HG03025 (cell line): ENCODE measurements at regions not wholly inside any gene's neighbourhood (a gene's known extent, or its start where the extent isn't known, plus 50 kb on each side); places are given as distances from the start of the nearest gene placed in this dataset.

ENCODE experiments used
- ATAC-seq: cut with Tn5 transposase; IDR thresholded peaks from one replicate; pipeline ENCODE4 v1.9.1; 2021; ENCODE audit warnings: mild to moderate bottlenecking, moderate library complexity; ENCODE audit not compliant: unreplicated experiment, low FRiP score

DNA sequence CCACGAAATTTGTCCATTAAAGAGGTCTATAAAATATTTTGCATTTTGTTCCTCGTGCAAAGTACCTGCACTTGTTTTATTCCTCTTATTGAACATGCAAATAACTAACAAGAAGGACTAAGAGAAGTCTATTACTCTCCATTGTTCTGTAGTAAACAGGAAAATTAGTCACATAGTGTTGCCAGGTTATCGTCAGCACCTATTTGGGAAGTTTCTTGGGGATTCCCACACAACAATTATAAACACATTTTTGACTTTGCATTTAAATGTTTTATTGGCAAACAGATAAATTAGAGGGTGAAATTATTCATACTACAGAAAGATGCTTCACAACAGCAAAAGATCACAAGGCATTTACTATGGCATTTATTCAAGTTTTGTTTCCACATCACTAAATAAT is 174.5 kb downstream of the ZC3H11B start:
- no peak for ATAC-seq

DNA sequence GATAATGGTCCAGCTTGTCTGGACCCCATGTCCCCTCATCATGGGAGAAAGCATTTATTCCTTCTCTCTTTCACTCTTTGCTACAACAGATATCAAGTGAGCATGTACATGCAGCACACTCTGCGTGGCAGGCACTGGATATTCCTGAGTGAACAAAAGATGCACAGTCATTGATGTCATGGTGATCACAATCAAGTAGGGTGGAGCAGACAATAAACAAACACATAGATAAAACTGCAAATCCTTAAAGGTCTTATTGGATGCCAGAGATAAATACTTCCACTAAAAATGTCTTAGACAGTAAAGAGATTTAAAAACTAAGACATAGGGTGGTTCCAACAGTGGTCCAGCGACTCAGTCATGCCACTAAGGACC is 178.0 kb downstream of the ZC3H11B start:
- ATAC-seq = no peak

GRCh38 chr1:219434285-219434922 is 178.5 kb downstream of the ZC3H11B start:
- ATAC-seq = no peak

DNA sequence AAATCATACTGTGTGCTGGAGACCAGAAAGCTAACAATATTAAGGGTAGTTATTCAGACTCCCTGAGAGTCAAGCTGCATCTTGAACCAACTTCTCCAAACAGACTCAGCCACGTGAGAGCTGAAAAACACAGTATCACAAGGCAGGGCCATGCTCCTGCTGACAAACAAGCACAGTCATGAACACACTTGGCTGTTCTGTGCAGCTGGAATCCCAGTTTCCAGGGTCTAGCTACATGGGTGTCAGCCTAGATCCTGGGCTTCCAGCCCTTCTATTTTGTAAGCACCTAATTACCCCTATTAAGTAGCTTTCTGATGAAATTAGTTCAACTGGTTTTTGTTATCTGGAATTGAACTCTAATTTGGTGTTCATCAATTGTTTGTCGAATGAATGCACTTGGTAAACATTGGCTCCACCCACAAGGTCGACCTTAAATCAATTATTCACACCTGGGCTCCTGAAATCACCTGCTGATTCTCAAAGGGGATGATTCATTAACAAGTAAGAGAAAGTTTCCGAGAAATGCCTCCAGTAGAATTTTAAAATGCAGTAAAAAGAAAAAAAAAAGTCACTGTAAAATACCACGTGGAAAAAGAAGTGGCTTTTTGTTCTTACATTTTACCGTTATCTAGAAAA is 179.3 kb downstream of the ZC3H11B start:
- ATAC-seq = no peak

GRCh38 chr1:219433001-219433400 is 179.9 kb downstream of the ZC3H11B start:
- no peak for ATAC-seq

GRCh38 chr1:219432191-219432606 is 180.7 kb downstream of the ZC3H11B start:
- ATAC-seq = no peak

- no peak for ATAC-seq
Measured at GRCh38 chr1:219430419-219430818, 182.5 kb downstream of the ZC3H11B start.

DNA sequence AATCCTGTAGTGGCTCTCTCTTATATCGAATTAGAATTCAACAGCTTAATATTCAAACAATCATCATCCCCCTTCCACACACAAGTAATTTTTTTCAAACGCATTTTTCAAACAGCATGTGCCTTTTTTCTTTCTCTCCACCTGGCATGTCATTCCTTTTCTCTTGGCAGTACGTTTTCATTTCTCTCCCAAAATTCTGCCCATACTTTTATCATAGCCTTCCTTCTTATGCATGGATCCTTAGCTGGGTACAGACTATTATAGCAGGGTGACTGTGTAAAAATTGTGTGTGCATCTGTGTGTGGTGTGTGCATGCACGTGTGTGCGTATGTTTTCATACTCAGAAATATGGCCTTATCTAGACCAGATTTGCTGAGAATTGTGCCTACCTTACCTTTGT is 184.3 kb downstream of the ZC3H11B start:
- ATAC-seq = no peak

DNA sequence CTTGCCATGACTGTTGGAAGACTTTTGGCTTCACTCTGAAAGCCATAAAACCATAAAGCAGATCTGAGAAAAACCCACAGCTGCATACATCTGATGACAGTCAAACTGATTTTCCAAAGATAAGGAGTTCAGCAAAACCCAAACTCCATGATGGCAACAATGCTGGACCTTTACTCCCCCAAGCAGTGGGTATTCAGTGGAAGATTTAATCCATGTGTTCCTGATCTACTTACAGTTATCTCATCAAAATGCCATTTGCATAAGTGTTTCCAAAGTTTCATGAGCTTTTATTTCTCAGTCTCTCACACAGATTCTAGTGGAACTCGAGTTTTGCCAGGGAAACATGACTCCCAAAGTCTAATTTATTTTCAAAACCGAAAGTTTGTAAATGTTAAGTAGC is 184.9 kb downstream of the ZC3H11B start:
- ATAC-seq = no peak

DNA sequence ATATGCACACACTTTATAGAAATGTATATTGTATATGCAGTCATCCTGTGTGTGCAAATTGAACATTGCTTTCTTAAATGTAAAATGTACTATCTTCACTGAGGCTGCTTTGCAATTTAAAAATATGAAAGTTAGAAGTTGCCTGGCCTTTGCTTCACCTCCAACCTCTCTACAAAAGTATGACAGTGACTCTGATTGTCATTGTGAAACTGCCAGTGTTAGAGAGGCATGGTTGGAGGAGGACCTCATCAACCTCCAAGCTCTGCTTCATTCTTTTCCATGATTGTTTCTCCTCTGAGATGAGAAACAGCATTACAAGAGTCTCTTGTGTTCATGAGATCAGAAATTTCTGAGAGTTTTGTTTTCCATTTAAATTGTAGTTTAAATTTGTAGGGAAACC is 185.5 kb downstream of the ZC3H11B start:
- peak; percentile 65 for ATAC-seq

DNA sequence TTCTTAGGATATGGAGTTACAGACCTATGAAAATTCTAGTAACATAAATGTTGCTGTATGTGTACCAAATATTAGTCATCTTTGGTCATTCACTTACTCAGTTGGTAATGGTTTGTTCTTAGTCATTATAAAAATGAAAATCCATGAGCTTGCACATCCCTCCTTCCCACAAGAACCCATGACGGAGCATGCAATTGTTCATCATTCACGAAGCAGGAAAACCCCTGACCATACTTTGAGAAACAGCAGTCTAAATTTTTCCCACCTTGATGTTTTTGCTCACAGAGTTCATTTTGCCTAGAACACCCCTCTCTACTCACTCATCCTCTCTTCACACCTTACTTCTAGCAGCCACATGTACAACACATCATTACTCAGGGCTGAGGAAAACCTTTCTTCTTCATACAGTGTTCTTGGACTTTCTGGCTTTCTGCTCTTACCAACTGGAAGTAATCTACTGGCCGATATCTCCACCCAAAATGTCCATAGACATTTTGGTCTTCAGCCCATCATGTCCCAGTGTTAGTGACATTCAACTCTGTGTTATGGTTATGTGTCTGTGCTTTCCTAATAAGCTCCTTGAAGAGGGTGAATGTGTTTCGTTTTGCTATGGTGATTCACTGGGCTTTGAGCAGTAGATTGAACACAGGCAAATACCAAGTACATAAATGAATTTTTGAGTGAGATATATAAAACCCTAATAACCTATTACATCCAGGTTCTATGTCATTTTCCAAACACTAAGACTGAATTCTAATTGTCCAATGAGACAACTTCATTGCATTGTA is 189.9 kb downstream of the ZC3H11B start:
- ATAC-seq = no peak

DNA sequence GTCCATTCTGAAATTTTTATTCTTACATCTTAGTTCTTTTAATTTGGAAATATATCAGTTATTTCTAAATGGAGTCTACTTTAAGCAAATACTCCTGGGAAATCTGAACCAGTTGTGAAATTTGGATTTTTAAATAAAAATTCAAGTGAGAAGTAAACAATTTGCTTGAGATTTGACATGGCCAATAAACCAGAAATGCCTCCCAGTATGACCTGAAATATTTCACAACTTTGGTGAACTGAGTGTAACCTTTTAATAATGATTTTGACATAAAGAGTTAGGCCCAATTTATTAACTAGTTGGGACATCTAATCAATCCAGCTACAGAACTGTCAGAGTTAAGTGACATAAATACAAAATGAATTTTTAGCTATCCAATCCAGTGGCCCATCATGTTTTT is 192.0 kb downstream of the ZC3H11B start:
- no peak for ATAC-seq

DNA sequence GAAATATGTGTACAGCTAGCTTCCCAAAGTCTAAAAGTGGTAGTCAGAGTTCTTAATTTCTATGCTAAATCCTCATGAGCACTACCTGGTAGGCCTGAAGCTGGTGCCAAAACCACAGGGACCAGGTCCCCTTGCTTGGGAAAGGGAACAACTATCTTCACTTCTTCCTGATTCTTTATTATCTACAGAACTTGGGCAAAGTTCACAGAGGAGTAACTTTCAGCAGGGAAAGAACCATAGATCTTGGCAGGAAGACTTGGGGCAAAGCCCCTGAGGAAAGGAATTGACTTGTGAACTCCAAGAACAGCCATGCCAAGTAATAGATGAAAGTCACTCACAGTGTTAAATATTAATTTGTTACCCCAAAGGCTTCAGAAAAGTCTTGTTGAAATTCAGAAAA is 193.0 kb downstream of the ZC3H11B start:
- no peak for ATAC-seq

- ATAC-seq = no peak
Measured at GRCh38 chr1:219419065-219419464, 193.8 kb downstream of the ZC3H11B start.

GRCh38 chr1:219417610-219418009 is 195.3 kb downstream of the ZC3H11B start:
- no peak for ATAC-seq

DNA sequence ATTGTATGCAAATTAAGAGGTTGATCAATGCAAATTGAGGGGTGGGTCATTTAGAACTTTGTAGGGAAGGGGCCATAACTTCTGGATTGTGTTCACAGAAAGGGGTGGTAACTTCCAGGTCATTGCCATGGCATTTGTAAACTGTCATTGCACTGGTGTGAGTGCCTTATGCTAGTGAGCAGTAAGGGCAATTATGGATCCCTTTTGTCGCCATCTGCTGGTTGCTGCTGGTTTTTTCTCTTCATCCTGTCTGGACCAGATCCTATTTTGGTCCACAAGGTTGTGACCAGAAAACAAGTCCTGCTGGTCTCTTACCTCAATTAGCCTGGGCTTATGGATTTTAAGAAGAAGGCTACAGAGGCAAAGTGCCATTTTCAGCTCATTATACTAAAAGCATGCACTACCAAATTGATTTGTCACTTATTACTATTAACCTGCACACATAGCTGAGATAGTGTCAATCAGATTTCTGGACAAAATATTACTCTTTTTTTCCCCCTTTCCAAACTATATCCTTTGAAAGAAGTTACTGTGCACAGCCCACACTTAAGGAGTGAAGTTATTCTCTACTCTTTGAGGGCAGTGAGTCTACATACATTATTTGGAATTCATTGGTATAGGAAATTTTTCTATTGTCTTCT is 196.2 kb downstream of the ZC3H11B start:
- no peak for ATAC-seq

GRCh38 chr1:219415915-219416314 is 197.0 kb downstream of the ZC3H11B start:
- ATAC-seq = no peak

DNA sequence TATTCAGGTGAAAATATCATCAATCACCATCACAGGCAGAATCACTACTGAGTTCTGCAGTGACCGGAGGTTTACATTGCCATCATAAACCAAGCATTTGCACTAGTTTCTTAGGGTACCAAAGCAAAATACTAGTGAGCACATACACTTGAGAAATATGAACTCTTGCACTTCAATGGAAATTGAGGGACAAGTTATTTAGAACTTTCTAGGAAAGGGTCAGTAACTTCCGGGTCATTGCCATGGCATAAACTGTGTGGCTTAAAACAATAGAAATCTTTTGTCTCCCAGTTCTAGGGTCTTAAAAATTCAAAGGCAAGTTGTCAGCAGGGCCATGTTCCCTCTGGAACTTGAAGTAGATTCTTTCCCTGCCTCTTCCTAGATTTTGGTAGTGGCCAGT is 197.5 kb downstream of the ZC3H11B start:
- ATAC-seq = no peak

- ATAC-seq = no peak
Measured at GRCh38 chr1:219414250-219414649, 198.7 kb downstream of the ZC3H11B start.

DNA sequence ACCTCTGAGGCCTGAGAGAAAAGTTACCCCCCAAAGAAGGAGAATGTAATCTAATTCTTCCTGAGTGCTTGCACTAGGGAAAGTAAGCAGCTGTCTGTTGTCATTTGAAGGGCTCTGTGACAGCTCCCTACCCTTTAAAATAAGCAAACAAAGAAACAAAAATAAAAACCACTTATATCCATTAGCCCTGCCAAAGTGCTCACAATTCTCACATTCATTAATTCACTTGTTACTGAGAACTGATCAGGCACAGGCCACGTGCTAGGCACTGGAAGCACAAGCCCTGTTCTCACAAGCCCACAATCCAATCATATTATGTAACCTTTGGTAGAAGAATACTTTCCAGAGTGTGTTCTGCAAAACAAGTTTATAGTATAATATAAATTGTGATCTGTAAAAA is 199.4 kb downstream of the ZC3H11B start:
- no peak for ATAC-seq

GRCh38 chr1:219412772-219413171 is 200.1 kb downstream of the ZC3H11B start:
- ATAC-seq = no peak
